Esophagus squamous epithelium (tissue), 5 donors: ENCODE measurements at regions not wholly inside any gene's neighbourhood (a gene's known extent, or its start where the extent isn't known, plus 50 kb on each side); places are given as distances from the start of the nearest gene placed in this dataset.

ENCODE experiments used
- DNase-seq: peaks from one replicate; lab custom pipeline; 2025; lab: John Stamatoyannopoulos, UW
- H3K27ac ChIP-seq, 4 donors: fragments of 200-600 bp; sonication (generic); one replicate each; pipeline ENCODE4 v1.5.1; 2016 to 2019; ENCODE audit warnings: mild to moderate bottlenecking in 1 of 4
- H3K27me3 ChIP-seq, 4 donors: fragments of 200-600 bp; sonication (generic); 1 replicate in 3 of 4; 2 replicates in 1 of 4; pipeline versions ENCODE4 v1.5.1 to v1.6.0; 2017 to 2021; ENCODE audit warnings: antibody characterized with exemption in 1 of 4
- H3K36me3 ChIP-seq, 3 donors: fragments of 200-600 bp; sonication (generic); one replicate each; pipeline ENCODE4 v1.5.1; 2016 to 2019
- H3K4me1 ChIP-seq, 3 donors: fragments of 200-600 bp; sonication (generic); one replicate each; pipeline ENCODE4 v1.5.1; 2017 to 2019
- H3K4me3 ChIP-seq, 4 donors: fragments of 200-600 bp; sonication (generic); 1 replicate in 3 of 4; 2 replicates in 1 of 4; pipeline ENCODE4 v1.5.1; 2016 to 2019; ENCODE audit warnings: mild to moderate bottlenecking in 2 of 4, moderate library complexity in 1 of 4
- H3K9me3 ChIP-seq, 3 donors: fragments of 200-600 bp; sonication (generic); one replicate each; pipeline ENCODE4 v1.5.1; 2016 to 2019
- POLR2A ChIP-seq, 4 donors: fragments of 450-650 bp; IDR thresholded peaks; one replicate each; pipeline ENCODE4 v1.6.1; 2017; ENCODE audit warnings: antibody characterized with exemption in 4 of 4, mild to moderate bottlenecking in 4 of 4, moderate library complexity in 3 of 4
- WGBS, 2 donors: methylation state at CpG; one replicate each; pipeline ENCODE4 v1.1.5; 2018; 5-methylcytosine and 5-hydroxymethylcytosine counted together
- intact Hi-C: fragments of 100-400 bp; cut with DNase I; formaldehyde crosslinking; loops from one replicate; pipeline ENCODE4 v1.15.0; 2022
- TF ChIP-seq, protein P1 (sequence below), 6 experiments: fragments of 450-650 bp in 4 of 6; fragments of 200-600 bp in 2 of 6; sonication (generic) in 2 of 6; IDR thresholded peaks; one replicate each; pipeline ENCODE4 v1.5.1; 2016 to 2019; ENCODE audit warnings: antibody characterized with exemption in 6 of 6, mild to moderate bottlenecking in 4 of 6, moderate library complexity in 4 of 6
- donor health status: DM: yes; HTN: yes; CAD: no.

DNA sequence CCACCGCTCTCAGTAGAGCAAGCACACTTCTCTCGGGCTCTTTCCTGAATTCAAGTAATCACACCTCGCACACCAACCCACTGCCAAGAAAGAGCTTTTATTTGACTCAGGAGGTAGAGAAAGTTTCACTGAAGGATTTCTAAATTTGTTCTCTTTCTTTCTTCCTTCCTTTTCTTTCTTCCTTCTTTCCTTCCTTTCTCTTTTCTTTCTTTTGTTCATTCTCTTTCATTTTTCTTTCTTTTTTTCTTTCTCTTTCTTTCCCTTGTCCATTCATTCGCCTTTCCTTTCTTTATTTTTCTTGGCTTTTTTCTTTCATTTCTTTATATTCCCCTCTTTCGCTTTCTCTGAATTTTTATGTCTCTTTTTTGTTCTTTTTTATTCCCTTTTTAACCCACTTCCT lies 300.1 kb downstream of the ENC1 start:
- H3K27me3 ChIP-seq, result no peaks in the 10 kb centered on the region
- H3K4me3 ChIP-seq, result no peak overlapping the region
- no peak for TF ChIP-seq POLR2A (IDR thresholded peaks at IDR 0.05)
- TF ChIP-seq, protein P1, sequence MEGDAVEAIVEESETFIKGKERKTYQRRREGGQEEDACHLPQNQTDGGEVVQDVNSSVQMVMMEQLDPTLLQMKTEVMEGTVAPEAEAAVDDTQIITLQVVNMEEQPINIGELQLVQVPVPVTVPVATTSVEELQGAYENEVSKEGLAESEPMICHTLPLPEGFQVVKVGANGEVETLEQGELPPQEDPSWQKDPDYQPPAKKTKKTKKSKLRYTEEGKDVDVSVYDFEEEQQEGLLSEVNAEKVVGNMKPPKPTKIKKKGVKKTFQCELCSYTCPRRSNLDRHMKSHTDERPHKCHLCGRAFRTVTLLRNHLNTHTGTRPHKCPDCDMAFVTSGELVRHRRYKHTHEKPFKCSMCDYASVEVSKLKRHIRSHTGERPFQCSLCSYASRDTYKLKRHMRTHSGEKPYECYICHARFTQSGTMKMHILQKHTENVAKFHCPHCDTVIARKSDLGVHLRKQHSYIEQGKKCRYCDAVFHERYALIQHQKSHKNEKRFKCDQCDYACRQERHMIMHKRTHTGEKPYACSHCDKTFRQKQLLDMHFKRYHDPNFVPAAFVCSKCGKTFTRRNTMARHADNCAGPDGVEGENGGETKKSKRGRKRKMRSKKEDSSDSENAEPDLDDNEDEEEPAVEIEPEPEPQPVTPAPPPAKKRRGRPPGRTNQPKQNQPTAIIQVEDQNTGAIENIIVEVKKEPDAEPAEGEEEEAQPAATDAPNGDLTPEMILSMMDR (IDR thresholded peaks at IDR 0.05), result no peak
- WGBS, 2 donors, result 91 to 94% methylated on average over 5 of the region's 5 CpGs
- H3K4me1 ChIP-seq, result peaks cover 0 to 7% (median 0%) of the 10 kb centered on the region in 3 donors
- DNase-seq, result no peak
- intact Hi-C loops, result no loop called here
- no peaks in the 10 kb centered on the region for H3K9me3 ChIP-seq
- no peaks in the 10 kb centered on the region for H3K36me3 ChIP-seq
- no peak overlapping the region for H3K27ac ChIP-seq

DNA sequence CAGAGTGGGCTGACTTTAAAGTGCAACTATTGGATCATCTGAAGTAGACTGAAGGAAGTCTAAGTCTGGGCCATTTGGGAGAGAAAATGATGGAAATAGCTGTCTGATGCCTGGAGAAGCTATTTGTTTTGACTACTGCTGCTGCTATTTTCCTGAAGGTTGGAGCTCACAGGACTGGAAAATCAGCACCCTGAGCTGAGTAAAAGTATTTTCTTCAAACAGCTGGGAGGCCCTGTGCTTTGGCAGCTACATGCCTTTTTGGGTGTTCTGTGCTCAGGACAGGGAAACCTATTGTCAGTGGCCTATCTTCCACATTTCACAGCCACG lies 302.6 kb downstream of the ENC1 start:
- intact Hi-C loops, result no loop called here

DNA sequence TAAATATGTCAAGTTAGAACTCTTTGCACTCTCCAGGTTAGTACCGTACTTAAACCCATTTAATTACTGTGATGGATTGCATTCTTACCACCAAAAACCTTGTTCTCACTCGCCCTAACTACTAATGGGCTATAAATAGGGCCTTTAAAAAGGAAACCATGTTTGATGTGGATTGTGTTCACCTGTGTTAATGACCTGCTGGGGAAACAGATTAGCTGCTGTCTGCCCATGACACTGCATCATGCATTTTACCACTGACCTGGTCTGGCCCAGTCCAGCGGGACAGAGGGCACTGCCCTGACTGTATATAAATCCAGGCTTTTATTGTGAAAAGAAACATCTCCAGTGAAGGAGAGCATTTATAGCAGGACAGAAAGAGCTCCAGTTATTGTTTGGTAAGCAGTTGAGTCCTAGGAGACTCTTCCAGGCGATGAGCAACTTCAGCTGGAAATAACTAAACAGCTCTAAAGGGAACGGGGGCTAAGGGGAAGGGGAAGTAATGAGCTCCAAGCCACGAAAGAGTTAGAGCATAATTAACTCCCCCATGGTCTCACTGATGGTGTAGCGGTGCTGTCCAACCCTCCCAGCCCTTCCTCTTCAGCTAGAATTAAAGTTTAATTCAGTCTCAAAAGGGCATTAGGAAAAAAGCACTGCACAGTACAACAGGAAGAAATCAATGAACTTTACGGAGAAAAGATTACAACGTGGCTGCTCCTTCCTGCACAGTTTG lies 303.1 kb downstream of the ENC1 start:
- H3K4me3 ChIP-seq, result no peak overlapping the region
- TF ChIP-seq POLR2A (IDR thresholded peaks at IDR 0.05), result no peak
- TF ChIP-seq, protein P1 (IDR thresholded peaks at IDR 0.05), result no peak
- no peak for DNase-seq
- intact Hi-C loops, result no loop called here
- H3K4me1 ChIP-seq, result no peaks in the 10 kb centered on the region
- WGBS, 2 donors, result 52 to 60% methylated on average over 7 to 9 of the region's 9 CpGs
- H3K9me3 ChIP-seq, result no peaks in the 10 kb centered on the region
- H3K27ac ChIP-seq, result no peak overlapping the region
- H3K36me3 ChIP-seq, result no peaks in the 10 kb centered on the region
- H3K27me3 ChIP-seq, result no peaks in the 10 kb centered on the region

More for the DNA sequence above, 302.6 kb downstream of the ENC1 start:
- Histone ChIP-seq H3K9me3 (no peaks in the 10 kb centered on the region), H3K36me3 (no peaks in the 10 kb centered on the region), H3K4me3 (no peak overlapping the region), H3K27ac (no peak overlapping the region), H3K27me3 (no peaks in the 10 kb centered on the region), H3K4me1 (peaks cover 0 to under 1% (median 0%) of the 10 kb centered on the region in 3 donors)
- no peak for TF ChIP-seq POLR2A (IDR thresholded peaks at IDR 0.05)
- TF ChIP-seq, protein P1 (IDR thresholded peaks at IDR 0.05), result no peak
- DNase-seq, result no peak
- WGBS, 2 donors, result 89 to 100% methylated on average over 1 of the region's 1 CpG

DNA sequence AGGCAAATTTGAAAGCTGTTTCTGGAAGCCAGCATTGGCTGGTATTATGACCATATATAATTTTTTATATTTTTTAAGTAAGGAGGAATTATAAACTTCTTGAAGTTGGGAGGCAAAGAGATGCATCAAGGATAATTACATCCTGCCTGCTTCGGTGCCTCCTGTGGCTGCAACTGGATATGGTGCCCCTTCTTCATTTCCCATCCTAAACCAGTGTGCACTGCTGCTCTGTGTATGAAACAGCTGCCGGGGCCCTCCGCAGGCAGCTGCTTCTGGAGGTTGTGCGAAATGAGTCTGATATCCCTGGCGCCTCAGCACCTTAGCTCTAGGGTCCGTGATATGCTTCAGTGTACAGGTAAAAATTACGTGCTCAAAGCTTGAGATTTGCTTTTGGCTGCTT lies 304.2 kb downstream of the ENC1 start:
- TF ChIP-seq, protein P1 (IDR thresholded peaks at IDR 0.05), result no peak
- TF ChIP-seq POLR2A (IDR thresholded peaks at IDR 0.05), result no peak
- no peak overlapping the region for H3K27ac ChIP-seq
- H3K36me3 ChIP-seq, result no peaks in the 10 kb centered on the region
- H3K4me3 ChIP-seq, result no peak overlapping the region
- H3K4me1 ChIP-seq, result no peaks in the 10 kb centered on the region
- H3K27me3 ChIP-seq, result no peaks in the 10 kb centered on the region
- no peaks in the 10 kb centered on the region for H3K9me3 ChIP-seq
- no peak for DNase-seq
- 86 to 89% methylated on average over 5 to 7 of the region's 7 CpGs for WGBS, 2 donors
- intact Hi-C loops, result no loop called here

DNA sequence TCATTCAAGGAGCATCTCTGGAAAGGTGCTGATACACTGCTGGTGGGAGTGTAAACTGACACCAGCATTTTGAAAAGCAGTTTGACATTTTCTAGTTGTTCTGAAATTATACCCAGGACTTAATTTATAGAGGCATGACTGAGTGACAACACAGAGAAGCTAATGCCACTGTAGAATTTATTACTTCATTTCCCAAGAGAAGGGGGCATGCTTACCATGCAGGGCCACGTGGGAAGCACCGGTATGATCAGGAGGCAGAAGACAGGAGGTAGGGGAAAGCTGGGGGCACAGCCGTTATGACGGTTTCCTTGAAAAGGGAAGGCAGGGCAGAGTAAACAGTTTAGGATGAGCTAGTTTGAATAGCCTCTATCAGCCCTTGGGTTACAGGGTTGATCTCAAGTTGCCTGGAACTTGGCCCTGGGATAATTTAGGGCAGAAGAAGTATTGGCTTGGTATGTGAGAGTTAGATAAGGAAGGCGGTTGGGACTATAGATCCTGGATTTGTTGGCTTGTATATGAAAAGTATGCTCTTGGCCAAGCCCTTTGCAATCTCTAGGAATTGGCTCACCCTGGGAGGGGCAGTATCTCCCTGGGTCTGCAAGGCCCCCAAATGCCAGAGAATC lies 305.7 kb downstream of the ENC1 start:
- H3K27me3 ChIP-seq, result no peaks in the 10 kb centered on the region
- no peak for DNase-seq
- TF ChIP-seq, protein P1 (IDR thresholded peaks at IDR 0.05), result no peak
- TF ChIP-seq POLR2A (IDR thresholded peaks at IDR 0.05), result no peak
- intact Hi-C loops, result no loop called here
- H3K36me3 ChIP-seq, result no peaks in the 10 kb centered on the region
- no peaks in the 10 kb centered on the region for H3K4me1 ChIP-seq
- WGBS, 2 donors, result 66 to 79% methylated on average over 5 of the region's 5 CpGs
- no peak overlapping the region for H3K27ac ChIP-seq
- no peak overlapping the region for H3K4me3 ChIP-seq
- no peaks in the 10 kb centered on the region for H3K9me3 ChIP-seq
